Activated naive CD8-positive, alpha-beta T cell treated with anti-CD3 and anti-CD28 coated beads, Interleukin-2, amount 50 U/mL, for 24 hours (primary cell): ENCODE measurements at regions not wholly inside any gene's neighbourhood (a gene's known extent, or its start where the extent isn't known, plus 50 kb on each side); places are given as distances from the start of the nearest gene placed in this dataset.
"Not testable (repeated sequence)": the region's sequence is repeated elsewhere in the genome, so short reads cannot be mapped to it uniquely, and the experiment has no call there.

Experiments
- ATAC-seq: fragments of 150-1000 bp; cut with Tn5 transposase; one replicate; pipeline ENCODE4 v1.10.0; 2021
- DNase-seq: peaks from one replicate; pipeline ENCODE4 v3.0.0; 2021
- H3K27ac Mint-ChIP-seq: one replicate; pipeline ENCODE4 v1.8.0; 2021; ENCODE audit warnings: mild to moderate bottlenecking, mixed read lengths
- H3K27me3 Mint-ChIP-seq: one replicate; pipeline ENCODE4 v1.8.0; 2021; ENCODE audit warnings: mixed read lengths
- H3K36me3 Mint-ChIP-seq: one replicate; pipeline ENCODE4 v1.8.0; 2021; ENCODE audit warnings: low read depth, mixed read lengths
- H3K4me1 Mint-ChIP-seq: one replicate; pipeline ENCODE4 v1.8.0; 2021; ENCODE audit warnings: mixed read lengths
- H3K4me3 Mint-ChIP-seq: one replicate; pipeline ENCODE4 v1.8.0; 2021; ENCODE audit warnings: mild to moderate bottlenecking, moderate library complexity, mixed read lengths
- H3K9me3 Mint-ChIP-seq: one replicate; pipeline ENCODE4 v1.8.0; 2021; ENCODE audit warnings: mixed read lengths

DNA sequence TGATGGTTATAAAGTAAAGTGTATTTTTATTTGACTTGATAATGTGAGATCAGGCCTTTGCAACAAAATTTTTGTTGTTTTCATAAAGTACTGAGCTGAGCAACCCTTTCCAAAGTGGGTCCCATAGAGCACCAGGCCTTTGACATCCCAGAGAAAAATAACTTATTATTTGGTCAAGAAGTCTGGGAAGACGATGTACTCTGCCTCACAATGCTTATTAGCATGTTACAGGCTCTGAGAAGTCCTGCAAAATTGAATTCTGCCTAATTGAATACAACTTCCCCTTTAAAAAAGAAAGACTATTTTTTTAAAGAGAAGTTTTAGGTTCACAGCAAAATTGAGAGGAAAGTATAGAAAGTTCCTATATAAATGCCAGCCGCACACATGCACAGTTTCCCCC, 151.5 kb upstream of the TCF4 start:
- no peak for DNase-seq
- H3K27me3 Mint-ChIP-seq = no peaks in the 10 kb centered on the region
- no peak for ATAC-seq
- no peak overlapping the region for H3K4me3 Mint-ChIP-seq
- H3K36me3 Mint-ChIP-seq = no peaks in the 10 kb centered on the region
- no peaks in the 10 kb centered on the region for H3K9me3 Mint-ChIP-seq
- no peak overlapping the region for H3K27ac Mint-ChIP-seq
- no peaks in the 10 kb centered on the region for H3K4me1 Mint-ChIP-seq

DNA sequence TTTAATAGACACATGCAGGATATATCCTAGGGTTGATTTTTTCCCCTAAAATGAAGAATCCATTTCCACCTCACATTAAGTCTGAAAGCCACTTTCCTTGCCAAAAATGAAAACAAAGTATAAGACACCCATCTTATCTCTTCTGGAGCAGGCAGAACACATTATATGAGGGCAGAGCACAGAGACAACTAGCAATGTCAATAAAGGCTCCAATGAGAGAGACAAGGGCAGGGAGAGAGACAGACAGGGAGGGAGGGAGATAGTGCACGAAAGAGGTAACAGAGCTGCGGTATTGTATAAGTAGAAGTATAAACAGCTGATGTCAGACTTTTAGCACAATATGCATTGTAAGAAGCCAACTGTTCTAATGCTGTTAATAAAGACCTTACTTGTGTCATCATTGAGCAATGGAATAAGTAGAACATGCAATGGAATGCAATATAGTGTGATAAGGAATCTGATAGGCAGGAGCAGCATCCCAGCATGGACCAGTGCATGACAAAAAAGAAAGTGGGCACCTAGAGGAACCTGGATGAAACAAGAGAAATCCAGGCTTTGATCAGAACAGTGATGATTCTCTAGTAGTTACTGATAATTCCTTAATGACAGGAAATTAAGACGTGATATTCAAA, 150.6 kb upstream of the TCF4 start:
- Mint-ChIP-seq H3K27ac (no peak overlapping the region), H3K4me3 (no peak overlapping the region), H3K4me1 (no peaks in the 10 kb centered on the region), H3K36me3 (no peaks in the 10 kb centered on the region), H3K9me3 (no peaks in the 10 kb centered on the region), H3K27me3 (no peaks in the 10 kb centered on the region)
- DNase-seq = no peak
- ATAC-seq = no peak

DNA sequence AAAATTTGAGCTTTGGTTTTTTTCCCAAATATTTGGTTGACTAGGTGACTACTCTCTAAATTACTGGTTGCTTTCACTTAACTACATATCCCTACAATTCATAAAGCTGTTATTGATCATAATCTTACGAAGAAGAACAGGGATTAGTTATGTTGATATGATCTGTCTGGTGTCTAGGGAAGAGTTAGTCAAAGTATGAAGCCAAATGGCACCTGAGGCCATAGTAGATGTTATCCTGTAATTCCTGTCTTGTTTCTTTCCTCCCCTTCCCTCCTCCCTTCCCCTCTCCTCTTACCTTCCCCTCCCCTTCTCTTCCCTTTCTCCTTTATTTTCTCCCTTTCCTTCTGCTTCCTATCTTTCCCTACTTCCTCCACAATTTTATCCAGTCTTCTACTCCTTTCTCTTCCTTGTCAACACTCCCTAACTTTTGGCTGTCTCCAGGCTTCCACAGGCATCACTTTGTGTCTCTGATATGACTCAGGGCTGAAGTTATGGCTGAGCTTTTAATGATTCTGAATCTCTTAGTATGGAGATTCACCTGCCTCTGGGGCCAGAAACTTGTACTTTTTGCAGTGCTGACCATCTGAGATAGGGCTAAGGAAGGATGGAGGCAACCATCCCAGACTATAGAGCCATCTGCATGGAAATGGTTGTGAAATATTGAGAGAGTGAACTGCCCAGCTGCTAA, 149.9 kb upstream of the TCF4 start:
- Mint-ChIP-seq H3K27me3 (no peaks in the 10 kb centered on the region), H3K4me1 (no peaks in the 10 kb centered on the region), H3K36me3 (no peaks in the 10 kb centered on the region), H3K4me3 (no peak overlapping the region), H3K9me3 (no peaks in the 10 kb centered on the region), H3K27ac (no peak overlapping the region)
- DNase-seq = no peak
- no peak for ATAC-seq

DNA sequence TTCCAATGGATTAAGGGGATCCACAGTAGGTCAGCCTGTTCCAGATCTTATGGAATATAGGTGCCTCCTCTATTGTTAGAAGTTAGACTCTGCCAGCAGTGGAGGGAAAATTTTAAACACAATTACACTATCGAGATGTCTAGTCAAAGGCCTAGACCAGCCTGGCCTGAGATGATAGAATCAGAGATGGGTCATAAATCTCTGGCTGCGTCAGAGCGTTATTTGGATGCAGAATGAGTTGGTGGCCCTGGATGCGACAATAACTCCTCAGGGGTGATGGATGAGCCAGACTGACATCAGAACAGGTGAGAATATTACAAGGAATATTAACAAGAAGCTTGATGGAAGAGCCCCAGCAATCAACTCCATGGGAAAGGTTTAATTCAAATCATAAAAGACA, 149.3 kb upstream of the TCF4 start:
- Mint-ChIP-seq H3K27me3 (no peaks in the 10 kb centered on the region), H3K9me3 (no peaks in the 10 kb centered on the region), H3K36me3 (no peaks in the 10 kb centered on the region), H3K4me3 (no peak overlapping the region), H3K4me1 (no peaks in the 10 kb centered on the region), H3K27ac (no peak overlapping the region)
- no peak for DNase-seq
- no peak for ATAC-seq

GRCh38 chr18:55735969-55736368, 148.0 kb upstream of the TCF4 start:
- no peak overlapping the region for H3K27ac Mint-ChIP-seq
- no peak for ATAC-seq
- no peaks in the 10 kb centered on the region for H3K4me1 Mint-ChIP-seq
- no peak for DNase-seq
- no peaks in the 10 kb centered on the region for H3K9me3 Mint-ChIP-seq
- H3K4me3 Mint-ChIP-seq = no peak overlapping the region
- no peaks in the 10 kb centered on the region for H3K27me3 Mint-ChIP-seq
- no peaks in the 10 kb centered on the region for H3K36me3 Mint-ChIP-seq

- no peak overlapping the region for H3K27ac Mint-ChIP-seq
- ATAC-seq = no peak
- H3K4me3 Mint-ChIP-seq = no peak overlapping the region
- H3K4me1 Mint-ChIP-seq = no peaks in the 10 kb centered on the region
- no peaks in the 10 kb centered on the region for H3K9me3 Mint-ChIP-seq
- no peaks in the 10 kb centered on the region for H3K36me3 Mint-ChIP-seq
- H3K27me3 Mint-ChIP-seq = no peaks in the 10 kb centered on the region
- no peak for DNase-seq
Observed at GRCh38 chr18:55735199-55735855, 147.3 kb upstream of the TCF4 start.

DNA sequence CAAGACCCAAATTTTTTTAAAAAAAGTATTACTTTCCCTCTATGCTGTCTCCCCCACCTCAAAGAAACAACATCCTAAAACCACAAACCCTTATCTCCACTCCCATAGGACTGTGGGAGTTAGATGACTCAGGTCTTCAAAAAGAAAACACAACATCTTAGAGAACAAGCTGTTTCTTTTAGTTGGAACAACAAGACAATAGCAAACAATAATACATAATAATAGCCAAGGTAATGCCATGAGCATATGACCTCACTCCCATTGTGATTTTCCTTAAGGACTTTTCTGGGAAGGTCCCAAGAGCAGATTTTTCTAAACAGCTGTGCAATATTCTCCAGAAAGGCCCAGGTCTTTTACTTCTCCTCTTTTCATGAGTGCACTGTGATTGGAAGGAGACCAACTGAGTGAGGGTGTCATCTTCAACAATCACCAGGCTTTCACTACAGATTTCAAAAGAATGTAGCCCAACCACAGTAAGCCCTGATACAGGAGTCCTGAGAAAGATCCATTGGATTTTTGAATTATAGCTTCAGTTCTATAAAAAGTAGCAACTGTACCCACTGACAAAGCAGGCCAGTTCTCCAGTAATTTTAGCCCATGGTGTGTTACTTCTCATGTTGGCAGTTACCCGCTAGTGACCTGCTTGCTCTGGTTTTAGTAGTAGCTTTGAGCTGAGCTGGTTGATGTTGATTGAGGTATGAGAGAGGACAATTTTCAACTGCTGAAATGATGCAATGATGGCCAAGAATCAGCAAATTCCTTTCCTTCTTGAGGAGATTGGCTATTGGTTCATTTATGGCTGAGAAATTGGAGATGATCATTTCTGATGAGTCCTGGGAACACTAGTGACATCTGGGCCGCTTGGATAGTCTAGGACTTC, 144.5 kb upstream of the TCF4 start:
- Mint-ChIP-seq H3K27ac (no peak overlapping the region), H3K9me3 (peaks cover 7% of the 10 kb centered on the region), H3K36me3 (no peaks in the 10 kb centered on the region), H3K27me3 (no peaks in the 10 kb centered on the region), H3K4me1 (no peaks in the 10 kb centered on the region), H3K4me3 (no peak overlapping the region)
- no peak for DNase-seq
- ATAC-seq = no peak

GRCh38 chr18:55731594-55732042, 143.6 kb upstream of the TCF4 start:
- H3K36me3 Mint-ChIP-seq = no peaks in the 10 kb centered on the region
- H3K27me3 Mint-ChIP-seq = no peaks in the 10 kb centered on the region
- H3K9me3 Mint-ChIP-seq = peaks cover 7% of the 10 kb centered on the region
- ATAC-seq = no peak
- no peak overlapping the region for H3K27ac Mint-ChIP-seq
- no peak overlapping the region for H3K4me3 Mint-ChIP-seq
- no peak for DNase-seq
- H3K4me1 Mint-ChIP-seq = no peaks in the 10 kb centered on the region

- not testable (repeated sequence) for ATAC-seq, H3K4me1 Mint-ChIP-seq, H3K4me3 Mint-ChIP-seq, H3K36me3 Mint-ChIP-seq, H3K27me3 Mint-ChIP-seq, H3K27ac Mint-ChIP-seq, DNase-seq, H3K9me3 Mint-ChIP-seq
Observed at GRCh38 chr18:55721006-55721405, 133.0 kb upstream of the TCF4 start.

DNA sequence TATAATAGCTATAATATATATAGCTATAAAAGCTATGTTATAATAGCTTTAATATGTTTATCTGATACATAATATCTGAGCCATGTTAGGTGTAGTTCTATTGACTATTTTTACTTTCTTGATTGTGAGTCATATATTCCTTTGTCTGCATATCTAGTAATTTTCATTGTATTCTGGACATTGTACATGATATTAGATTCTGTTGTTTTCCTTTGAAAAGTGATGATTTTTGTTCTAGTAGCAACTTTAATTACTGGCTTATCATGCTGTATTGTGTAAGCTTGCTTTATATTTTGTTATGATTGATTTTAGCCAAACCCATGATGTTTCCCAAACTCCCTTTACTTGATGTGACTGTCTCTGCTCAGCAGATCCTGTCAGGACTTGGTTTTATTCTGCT, 125.7 kb upstream of the TCF4 start:
- Mint-ChIP-seq H3K36me3 (no peaks in the 10 kb centered on the region), H3K27ac (no peak overlapping the region), H3K9me3 (peaks cover 18% of the 10 kb centered on the region), H3K4me1 (no peaks in the 10 kb centered on the region), H3K27me3 (no peaks in the 10 kb centered on the region), H3K4me3 (no peak overlapping the region)
- DNase-seq (no peak), ATAC-seq (no peak)

DNA sequence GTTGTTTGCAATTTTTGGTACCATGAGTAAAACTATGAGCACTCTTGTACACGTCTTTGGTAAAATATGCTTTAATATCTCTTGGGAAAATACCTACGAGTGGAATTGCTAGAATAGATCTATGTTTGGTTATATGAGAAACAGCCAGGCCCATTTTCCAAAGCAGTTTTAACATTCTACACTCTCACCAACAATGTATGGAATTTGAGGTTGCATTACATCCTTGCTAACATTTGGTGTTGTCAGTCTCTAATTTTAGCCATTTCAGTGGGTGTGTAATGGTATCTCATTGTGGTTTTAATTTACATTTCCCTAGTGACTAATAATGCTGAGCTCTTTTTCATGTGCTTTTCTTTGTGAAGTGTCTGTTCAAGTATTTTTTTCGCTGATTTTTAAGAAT, 118.9 kb upstream of the TCF4 start:
- no peak overlapping the region for H3K27ac Mint-ChIP-seq
- DNase-seq (no peak), ATAC-seq (no peak)
- H3K4me3 Mint-ChIP-seq = no peak overlapping the region
- no peaks in the 10 kb centered on the region for H3K36me3 Mint-ChIP-seq
- H3K9me3 Mint-ChIP-seq = peaks cover 12% of the 10 kb centered on the region
- H3K27me3 Mint-ChIP-seq = no peaks in the 10 kb centered on the region
- no peaks in the 10 kb centered on the region for H3K4me1 Mint-ChIP-seq

DNA sequence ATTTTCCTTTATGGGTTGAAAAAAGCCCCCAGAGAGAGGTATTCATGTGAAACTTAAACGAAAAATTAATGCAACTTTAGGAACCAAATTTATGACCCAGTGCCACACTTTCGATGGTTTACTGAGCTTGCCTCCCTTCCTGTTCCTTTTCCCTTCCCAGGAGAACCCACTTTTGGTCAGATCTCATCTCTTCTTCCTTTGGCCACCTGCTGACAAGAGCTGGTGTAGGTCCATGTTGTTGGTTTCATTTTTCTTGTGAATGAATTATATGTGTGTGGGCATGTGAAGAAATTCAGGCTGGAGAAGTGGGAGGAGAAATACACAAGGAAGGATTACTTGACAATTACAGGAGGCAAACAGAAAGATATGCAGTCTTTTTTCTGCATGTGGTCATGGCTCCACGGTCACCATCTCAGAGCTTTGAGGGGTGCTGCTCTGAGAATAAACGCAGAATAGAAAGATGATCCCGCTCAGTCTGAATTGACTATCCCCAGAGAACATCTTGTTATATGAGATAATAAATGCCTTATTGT, 111.3 kb upstream of the TCF4 start:
- H3K9me3 Mint-ChIP-seq = peaks cover 13% of the 10 kb centered on the region
- H3K4me3 Mint-ChIP-seq = no peak overlapping the region
- ATAC-seq (no peak), DNase-seq (no peak)
- H3K36me3 Mint-ChIP-seq = no peaks in the 10 kb centered on the region
- no peak overlapping the region for H3K27ac Mint-ChIP-seq
- no peaks in the 10 kb centered on the region for H3K27me3 Mint-ChIP-seq
- H3K4me1 Mint-ChIP-seq = no peaks in the 10 kb centered on the region

GRCh38 chr18:55696811-55697210, 108.8 kb upstream of the TCF4 start:
- no peaks in the 10 kb centered on the region for H3K27me3 Mint-ChIP-seq
- DNase-seq (no peak), ATAC-seq (no peak)
- H3K9me3 Mint-ChIP-seq = peaks cover 9% of the 10 kb centered on the region
- no peak overlapping the region for H3K27ac Mint-ChIP-seq
- no peaks in the 10 kb centered on the region for H3K4me1 Mint-ChIP-seq
- no peak overlapping the region for H3K4me3 Mint-ChIP-seq
- no peaks in the 10 kb centered on the region for H3K36me3 Mint-ChIP-seq

DNA sequence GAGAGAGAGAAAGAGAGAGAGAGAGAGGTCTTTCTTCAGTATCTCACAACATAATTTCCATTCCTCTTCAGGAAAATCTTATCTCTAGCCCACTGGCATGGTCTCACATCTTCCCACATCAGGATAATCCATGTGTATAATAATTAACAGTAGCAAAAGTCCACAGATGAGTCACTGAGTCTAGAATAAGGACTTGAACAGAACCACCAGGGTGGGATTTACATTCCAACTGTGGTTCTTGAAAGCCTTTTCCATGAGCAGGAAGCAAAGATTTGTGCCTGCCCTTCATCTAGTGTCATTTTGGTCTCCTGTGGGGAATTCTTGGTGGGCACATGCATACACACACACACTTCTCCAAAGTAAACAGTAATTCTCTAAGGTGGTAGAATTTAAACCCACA, 107.1 kb upstream of the TCF4 start:
- Mint-ChIP-seq H3K27me3 (no peaks in the 10 kb centered on the region), H3K9me3 (peaks cover 4% of the 10 kb centered on the region), H3K27ac (no peak overlapping the region), H3K36me3 (no peaks in the 10 kb centered on the region), H3K4me3 (no peak overlapping the region), H3K4me1 (no peaks in the 10 kb centered on the region)
- DNase-seq = no peak
- ATAC-seq = no peak
